Activated T-cell treated with anti-CD3 and anti-CD28 coated beads, Interleukin-2, amount 50 U/mL, for 24 hours (primary cell): ENCODE measurements at regions not wholly inside any gene's neighbourhood (a gene's known extent, or its start where the extent isn't known, plus 50 kb on each side); places are given as distances from the start of the nearest gene placed in this dataset.
"Not testable (repeated sequence)": the region's sequence is repeated elsewhere in the genome, so short reads cannot be mapped to it uniquely, and the experiment has no call there.

Experiments used
- DNase-seq: peaks from one replicate; pipeline ENCODE4 v3.0.0-alpha.2; 2020
- H3K27ac Mint-ChIP-seq: 2 replicates; pipeline ENCODE4 v1.8.0; 2020; ENCODE audit warnings: mild to moderate bottlenecking, mixed read lengths
- H3K27me3 Mint-ChIP-seq: 2 replicates; pipeline ENCODE4 v1.8.0; 2020; ENCODE audit warnings: mixed read lengths
- H3K36me3 Mint-ChIP-seq: 2 replicates; pipeline ENCODE4 v1.8.0; 2020; ENCODE audit warnings: low read depth, mixed read lengths
- H3K4me1 Mint-ChIP-seq: 2 replicates; pipeline ENCODE4 v1.8.0; 2020; ENCODE audit warnings: low read depth, mixed read lengths
- H3K4me3 Mint-ChIP-seq: 2 replicates; pipeline ENCODE4 v1.8.0; 2020; ENCODE audit warnings: mild to moderate bottlenecking, moderate library complexity, mixed read lengths
- H3K9me3 Mint-ChIP-seq: 2 replicates; pipeline ENCODE4 v1.8.0; 2020; ENCODE audit warnings: mixed read lengths

DNA sequence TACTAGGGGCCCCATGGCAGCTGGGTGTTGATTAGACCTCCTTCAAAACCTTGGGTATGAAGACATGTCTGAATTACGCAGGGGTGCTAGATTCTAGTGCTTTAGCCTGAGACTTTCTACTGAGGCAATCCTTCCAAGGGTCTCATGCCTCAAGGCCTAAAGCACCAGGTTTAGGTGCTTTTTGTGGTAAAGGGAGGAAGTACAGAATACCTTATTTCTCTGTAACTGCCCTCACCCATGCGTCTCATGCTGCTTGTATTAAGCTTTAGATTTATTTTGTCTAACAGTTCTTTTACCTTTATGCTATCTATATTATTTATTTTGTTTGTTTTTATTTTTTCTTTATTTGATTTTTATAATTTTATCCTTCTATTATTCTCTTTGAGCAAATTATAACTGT is 190.2 kb upstream of the GK2 start:
- DNase-seq: no peak
- no peak overlapping the region for H3K4me3 Mint-ChIP-seq
- no peaks in the 10 kb centered on the region for H3K36me3 Mint-ChIP-seq
- H3K27ac Mint-ChIP-seq: no peak overlapping the region
- H3K27me3 Mint-ChIP-seq: no peaks in the 10 kb centered on the region
- no peaks in the 10 kb centered on the region for H3K9me3 Mint-ChIP-seq
- no peaks in the 10 kb centered on the region for H3K4me1 Mint-ChIP-seq

DNA sequence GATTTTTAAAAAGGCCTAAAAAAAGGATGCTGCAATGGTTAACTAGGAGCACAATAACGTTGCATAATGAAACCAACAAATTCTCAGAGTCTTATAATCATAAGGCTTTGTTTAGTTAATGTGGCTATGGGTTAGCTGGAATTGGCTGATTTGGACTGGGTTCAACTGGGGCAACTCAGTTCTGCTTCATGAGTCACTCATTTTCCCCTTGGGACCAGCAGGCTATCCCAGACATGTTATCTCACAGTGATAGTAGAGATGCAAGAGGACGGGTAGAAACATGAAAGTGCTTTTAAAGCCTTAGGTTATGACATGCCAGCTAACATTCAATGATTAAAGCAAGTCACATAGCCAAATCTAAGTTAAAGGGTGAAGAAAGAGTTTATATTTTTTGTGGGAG is 189.2 kb upstream of the GK2 start:
- H3K4me1 Mint-ChIP-seq: no peaks in the 10 kb centered on the region
- H3K27me3 Mint-ChIP-seq: no peaks in the 10 kb centered on the region
- DNase-seq: no peak

DNA sequence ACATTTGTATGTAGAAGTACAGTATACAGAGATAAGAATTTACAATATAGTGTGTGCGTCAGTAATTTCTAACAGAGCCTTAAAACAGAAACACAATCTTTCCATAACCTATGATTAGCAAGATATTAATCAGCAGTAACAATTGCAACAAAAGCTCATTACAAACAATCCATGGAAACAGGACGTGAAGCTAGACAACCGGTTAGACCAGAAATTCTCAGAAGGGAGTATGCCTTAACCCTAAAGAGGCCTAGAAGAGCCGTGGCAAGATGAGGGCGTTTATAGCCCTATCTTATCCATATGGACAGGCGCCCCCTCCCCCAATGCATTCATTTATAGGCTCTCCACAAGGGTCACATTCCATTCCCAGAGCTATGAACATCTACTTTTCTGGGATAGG is 184.2 kb upstream of the GK2 start:
- H3K9me3 Mint-ChIP-seq, H3K4me3 Mint-ChIP-seq, DNase-seq, H3K27ac Mint-ChIP-seq, H3K4me1 Mint-ChIP-seq, H3K36me3 Mint-ChIP-seq, H3K27me3 Mint-ChIP-seq: not testable (repeated sequence)

More for the DNA sequence above, 189.2 kb upstream of the GK2 start:
- no peaks in the 10 kb centered on the region for H3K9me3 Mint-ChIP-seq
- no peak overlapping the region for H3K27ac Mint-ChIP-seq
- H3K36me3 Mint-ChIP-seq: no peaks in the 10 kb centered on the region
- no peak overlapping the region for H3K4me3 Mint-ChIP-seq

GRCh38 chr4:79588679-79589078 is 180.7 kb upstream of the GK2 start:
- Mint-ChIP-seq H3K36me3 (no peaks in the 10 kb centered on the region), H3K4me3 (no peak overlapping the region), H3K27ac (no peak overlapping the region), H3K9me3 (peaks cover 3% of the 10 kb centered on the region), H3K4me1 (no peaks in the 10 kb centered on the region), H3K27me3 (peaks cover 3% of the 10 kb centered on the region)
- no peak for DNase-seq

- not testable (repeated sequence) for H3K27ac Mint-ChIP-seq, DNase-seq, H3K27me3 Mint-ChIP-seq, H3K36me3 Mint-ChIP-seq, H3K4me1 Mint-ChIP-seq, H3K4me3 Mint-ChIP-seq, H3K9me3 Mint-ChIP-seq
Observed at GRCh38 chr4:79587207-79587606, 179.2 kb upstream of the GK2 start.

GRCh38 chr4:79585834-79586233 is 177.8 kb upstream of the GK2 start:
- Mint-ChIP-seq H3K4me1 (no peaks in the 10 kb centered on the region), H3K36me3 (no peaks in the 10 kb centered on the region), H3K27me3 (peaks cover 3% of the 10 kb centered on the region), H3K9me3 (peaks cover 3% of the 10 kb centered on the region), H3K27ac (no peak overlapping the region), H3K4me3 (no peak overlapping the region)
- no peak for DNase-seq

- Mint-ChIP-seq H3K4me1 (no peaks in the 10 kb centered on the region), H3K27me3 (peaks cover 3% of the 10 kb centered on the region), H3K27ac (no peak overlapping the region)
Observed at GRCh38 chr4:79585330-79585729, 177.3 kb upstream of the GK2 start.

DNA sequence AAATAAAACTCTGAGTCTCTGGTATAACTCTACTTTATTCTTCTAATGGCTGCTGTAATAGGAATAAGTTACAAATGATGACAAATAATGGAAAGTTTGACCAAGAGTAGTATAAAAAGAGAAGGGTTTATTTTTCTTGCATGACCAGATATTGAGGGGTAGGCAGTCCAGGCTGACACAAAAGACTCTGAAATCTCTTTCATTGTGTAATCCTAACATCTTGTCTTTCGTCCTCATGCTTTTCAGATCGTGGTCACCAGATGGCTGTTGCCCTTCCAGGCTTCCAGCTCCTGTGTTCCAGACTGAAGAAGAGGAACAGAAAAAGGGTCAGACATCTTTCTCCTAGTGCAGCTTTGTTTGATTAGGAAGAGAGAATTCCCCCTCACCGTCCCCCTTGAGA is 176.9 kb upstream of the GK2 start:
- Mint-ChIP-seq H3K4me1 (no peaks in the 10 kb centered on the region), H3K4me3 (no peak overlapping the region), H3K27me3 (peaks cover 3% of the 10 kb centered on the region), H3K36me3 (no peaks in the 10 kb centered on the region), H3K9me3 (peaks cover 3% of the 10 kb centered on the region), H3K27ac (no peak overlapping the region)
- no peak for DNase-seq

More at GRCh38 chr4:79585330-79585729, 177.3 kb upstream of the GK2 start:
- DNase-seq: no peak
- no peak overlapping the region for H3K4me3 Mint-ChIP-seq
- H3K36me3 Mint-ChIP-seq: no peaks in the 10 kb centered on the region
- peaks cover 3% of the 10 kb centered on the region for H3K9me3 Mint-ChIP-seq

DNA sequence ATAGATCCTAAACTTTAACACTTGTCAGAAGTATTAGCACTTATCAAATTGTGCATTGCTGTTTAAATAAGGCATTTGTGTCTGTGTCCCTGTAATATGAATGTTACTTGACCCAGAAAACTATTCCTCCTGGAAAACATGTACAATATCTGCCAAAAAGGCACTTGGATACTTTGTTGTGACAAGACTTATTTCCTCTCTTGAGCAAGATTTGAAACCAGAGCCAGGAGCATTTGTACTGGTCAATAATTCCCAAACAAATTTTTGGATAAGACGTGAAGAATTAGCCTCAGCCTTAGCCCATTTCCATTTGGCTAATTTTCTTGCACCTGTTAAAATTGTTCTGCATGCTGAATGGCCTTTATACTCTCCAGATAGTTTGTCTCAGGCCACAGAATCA is 176.3 kb upstream of the GK2 start:
- Mint-ChIP-seq H3K27ac (no peak overlapping the region), H3K9me3 (peaks cover 3% of the 10 kb centered on the region), H3K4me3 (no peak overlapping the region), H3K27me3 (peaks cover 3% of the 10 kb centered on the region), H3K36me3 (no peaks in the 10 kb centered on the region), H3K4me1 (no peaks in the 10 kb centered on the region)
- no peak for DNase-seq

DNA sequence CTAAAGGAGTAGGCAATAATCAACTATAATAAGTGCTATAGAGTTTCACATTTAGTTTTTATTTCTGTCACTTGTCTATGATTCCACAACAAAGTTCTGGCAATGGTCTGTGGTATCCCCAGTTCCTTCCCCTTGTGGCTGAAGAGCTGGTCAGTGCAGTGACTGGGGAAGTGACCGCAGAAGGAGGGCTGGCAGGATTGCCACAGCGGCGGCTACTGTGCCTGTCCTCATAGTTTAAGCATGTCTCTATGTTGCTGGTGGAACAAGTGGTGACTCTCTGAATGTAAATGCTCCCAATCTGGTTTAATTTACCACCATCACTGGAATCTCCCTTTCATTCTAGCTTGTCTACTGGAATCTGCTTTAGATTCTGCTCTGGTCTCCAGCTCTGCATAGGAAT is 170.6 kb upstream of the GK2 start:
- no peaks in the 10 kb centered on the region for H3K9me3 Mint-ChIP-seq
- H3K27me3 Mint-ChIP-seq: peaks cover 8% of the 10 kb centered on the region

GRCh38 chr4:79576429-79576753 is 168.4 kb upstream of the GK2 start:
- no peak overlapping the region for H3K27ac Mint-ChIP-seq
- DNase-seq: no peak
- H3K36me3 Mint-ChIP-seq: no peaks in the 10 kb centered on the region
- peaks cover 8% of the 10 kb centered on the region for H3K27me3 Mint-ChIP-seq
- no peaks in the 10 kb centered on the region for H3K4me1 Mint-ChIP-seq
- no peak overlapping the region for H3K4me3 Mint-ChIP-seq
- no peaks in the 10 kb centered on the region for H3K9me3 Mint-ChIP-seq

More for the DNA sequence above, 170.6 kb upstream of the GK2 start:
- DNase-seq: no peak
- Mint-ChIP-seq H3K4me1 (no peaks in the 10 kb centered on the region), H3K36me3 (no peaks in the 10 kb centered on the region), H3K27ac (no peak overlapping the region), H3K4me3 (no peak overlapping the region)

DNA sequence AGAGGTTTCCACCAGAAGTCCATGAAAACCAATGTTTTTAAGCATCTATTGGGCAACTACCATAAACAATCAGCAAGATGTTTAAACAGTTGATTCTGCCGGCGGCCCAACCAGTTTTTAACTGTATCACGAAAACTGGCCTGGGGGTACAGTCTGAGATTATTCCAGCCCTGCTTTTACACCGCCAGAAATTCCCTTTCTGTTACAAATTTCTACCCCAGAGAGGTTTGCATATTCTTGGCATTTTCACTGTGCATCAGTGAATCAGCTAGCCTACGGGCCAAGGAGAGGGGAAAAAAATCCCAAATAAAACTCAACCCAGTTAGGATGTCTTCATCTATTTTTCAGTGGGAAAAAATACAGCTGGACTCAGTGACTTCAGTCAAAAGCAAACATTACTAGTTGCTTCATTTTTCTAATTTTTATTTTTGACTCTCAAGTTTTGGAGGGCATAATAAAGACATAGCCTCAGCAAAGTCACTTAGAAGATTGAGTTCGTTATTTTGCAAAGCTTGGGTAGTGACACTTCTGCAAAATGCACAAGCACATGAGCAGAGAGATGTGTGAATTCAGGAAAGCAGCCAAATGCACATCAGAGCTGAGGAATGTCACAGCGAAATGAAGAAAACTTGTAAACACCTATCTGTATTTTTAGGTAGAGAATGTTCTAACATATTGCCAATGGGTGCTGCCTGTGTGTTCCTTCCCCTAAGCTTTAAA is 167.8 kb upstream of the GK2 start:
- H3K4me3 Mint-ChIP-seq: no peak overlapping the region
- peaks cover 8% of the 10 kb centered on the region for H3K27me3 Mint-ChIP-seq

DNA sequence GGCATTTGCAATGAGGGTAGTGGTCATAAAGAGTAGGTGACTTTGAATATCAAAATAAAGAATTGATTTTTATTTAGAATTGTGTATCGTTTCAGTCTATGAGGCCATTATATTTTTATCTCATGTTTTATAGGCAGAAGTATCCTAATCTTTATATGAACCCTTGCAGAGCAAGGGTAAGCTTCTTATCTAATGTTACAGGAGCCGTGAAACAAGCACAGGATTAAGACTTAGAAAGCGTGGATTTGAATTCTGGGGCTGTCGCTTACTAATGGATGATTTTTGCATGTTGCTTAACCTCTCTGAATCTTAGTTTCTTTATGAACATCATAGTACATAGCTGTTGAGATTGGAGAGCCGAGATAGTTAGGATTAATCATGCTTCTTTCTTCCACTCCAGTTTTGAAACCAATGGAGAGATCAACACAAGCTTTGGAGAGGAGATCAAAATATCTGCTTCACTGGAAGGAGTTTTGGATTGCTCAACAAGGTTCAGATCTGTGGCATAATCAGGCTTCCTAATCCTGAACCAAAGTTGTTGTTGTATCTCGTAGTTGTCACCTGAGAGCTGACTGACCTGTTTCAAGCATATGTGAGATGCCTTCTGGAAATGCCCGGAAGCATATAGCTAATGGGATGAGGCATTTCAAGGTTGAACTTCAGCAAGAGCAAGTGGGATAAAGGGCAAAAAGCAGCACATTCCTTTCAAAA is 166.9 kb upstream of the GK2 start:
- no peaks in the 10 kb centered on the region for H3K4me1 Mint-ChIP-seq
- DNase-seq: no peak
- no peak overlapping the region for H3K4me3 Mint-ChIP-seq
- peaks cover 8% of the 10 kb centered on the region for H3K27me3 Mint-ChIP-seq
- H3K36me3 Mint-ChIP-seq: no peaks in the 10 kb centered on the region
- no peaks in the 10 kb centered on the region for H3K9me3 Mint-ChIP-seq
- no peak overlapping the region for H3K27ac Mint-ChIP-seq

More for the DNA sequence above, 167.8 kb upstream of the GK2 start:
- Mint-ChIP-seq H3K36me3 (no peaks in the 10 kb centered on the region), H3K9me3 (no peaks in the 10 kb centered on the region), H3K27ac (no peak overlapping the region), H3K4me1 (no peaks in the 10 kb centered on the region)
- DNase-seq: no peak

- no peak for DNase-seq
- Mint-ChIP-seq H3K4me3 (no peak overlapping the region), H3K9me3 (no peaks in the 10 kb centered on the region), H3K4me1 (no peaks in the 10 kb centered on the region), H3K27me3 (no peaks in the 10 kb centered on the region), H3K27ac (no peak overlapping the region), H3K36me3 (no peaks in the 10 kb centered on the region)
Observed at GRCh38 chr4:79563219-79563618, 155.2 kb upstream of the GK2 start.

DNA sequence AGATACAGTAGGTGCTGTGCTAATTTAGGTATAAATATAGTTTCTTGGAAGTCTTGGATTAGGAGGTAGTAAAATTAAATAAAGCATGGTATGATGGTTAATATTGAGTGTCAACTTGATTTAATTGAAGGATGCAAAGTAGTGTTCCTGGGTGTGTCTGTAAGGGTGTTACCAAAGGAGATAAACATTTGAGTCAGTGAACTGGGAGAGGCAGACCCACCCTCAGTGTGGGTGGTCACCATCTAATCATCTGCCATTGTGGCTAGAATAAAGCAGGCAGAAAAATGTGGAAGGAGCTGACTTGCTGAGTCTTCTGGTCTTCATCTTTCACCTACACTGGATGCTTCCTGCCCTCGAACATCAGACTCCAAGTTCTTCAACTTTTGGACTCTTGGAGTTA is 153.7 kb upstream of the GK2 start:
- no peak for DNase-seq
- Mint-ChIP-seq H3K9me3 (no peaks in the 10 kb centered on the region), H3K27me3 (no peaks in the 10 kb centered on the region), H3K4me3 (no peak overlapping the region), H3K27ac (no peak overlapping the region), H3K4me1 (no peaks in the 10 kb centered on the region), H3K36me3 (no peaks in the 10 kb centered on the region)
